GM23338 (cell line): ENCODE measurements at regions not wholly inside any gene's neighbourhood (a gene's known extent, or its start where the extent isn't known, plus 50 kb on each side); places are given as distances from the start of the nearest gene placed in this dataset.

Source experiments
- CTCF ChIP-seq, 2 experiments: fragments of 200-600 bp in 1 of 2; sonication (generic) in 1 of 2; conservative IDR thresholded peaks; 2 replicates each; pipeline versions ENCODE4 v1.5.1 to v1.6.1; 2016 to 2017; ENCODE audit warnings: antibody characterized with exemption in 2 of 2, low read depth in 2 of 2, mild to moderate bottlenecking in 2 of 2, moderate library complexity in 1 of 2
- EZH2 ChIP-seq: fragments of 200-600 bp; sonication (generic); IDR thresholded peaks from one replicate; pipeline ENCODE4 v1.8.0; 2017; ENCODE audit warnings: antibody characterized with exemption, mild to moderate bottlenecking, low read depth; ENCODE audit not compliant: unreplicated experiment
- JUNB ChIP-seq: IDR thresholded peaks from one replicate; pipeline ENCODE4 v1.6.1; 2016; ENCODE audit warnings: antibody characterized with exemption; ENCODE audit not compliant: unreplicated experiment
- REST ChIP-seq: IDR thresholded peaks from one replicate; pipeline ENCODE4 v1.6.1; 2018; ENCODE audit warnings: antibody characterized with exemption; ENCODE audit not compliant: unreplicated experiment
- STAT1 ChIP-seq: IDR thresholded peaks from one replicate; pipeline ENCODE4 v1.6.1; 2016; ENCODE audit warnings: antibody characterized with exemption; ENCODE audit not compliant: unreplicated experiment

- TF ChIP-seq JUNB: no peak
- TF ChIP-seq REST: no peak
- TF ChIP-seq CTCF (conservative IDR thresholded peaks at IDR 0.05; ENCODE audit: low read depth in 2 of 2): no peak
- TF ChIP-seq EZH2: no peak
- TF ChIP-seq STAT1: no peak
Observed at GRCh38 chr10:36181426-36182178, 539.5 kb upstream of the FZD8 start.
